Naive thymus-derived CD8-positive, alpha-beta T cell (primary cell): ENCODE measurements at regions not wholly inside any gene's neighbourhood (a gene's known extent, or its start where the extent isn't known, plus 50 kb on each side); places are given as distances from the start of the nearest gene placed in this dataset.
"Not testable (repeated sequence)": the region's sequence is repeated elsewhere in the genome, so short reads cannot be mapped to it uniquely, and the experiment has no call there.

Source experiments
- ATAC-seq, 2 donors: fragments of 150-1000 bp; cut with Tn5 transposase in 1 of 2; sonication (Bioruptor Pico), chemical (Tn5 transposase) in 1 of 2; 1 replicate in 1 of 2; 2 replicates in 1 of 2; pipeline ENCODE4 v1.10.0; 2021; ENCODE audit warnings: mild to moderate bottlenecking in 2 of 2, moderate library complexity in 2 of 2
- POLR2A ChIA-PET: fragments of 350-600 bp; sonication (Branson Sonifier 250); formaldehyde crosslinking; loops from one replicate; lab custom pipeline; 2021; ENCODE audit warnings: antibody characterized with exemption; lab: Charles Lee
- DNase-seq, 10 donors: peaks; one replicate each; pipeline versions ENCODE4 v3.0.0 to v3.0.0-alpha.2; 2020 to 2022
- H3K27ac Mint-ChIP-seq, 10 donors: one replicate each; pipeline ENCODE4 v1.8.0; 2020 to 2022; ENCODE audit warnings: mild to moderate bottlenecking in 10 of 10, mixed read lengths in 10 of 10, moderate library complexity in 4 of 10, inconsistent platforms in 1 of 10
- H3K27me3 Mint-ChIP-seq, 5 donors: one replicate each; pipeline ENCODE4 v1.8.0; 2021 to 2022; ENCODE audit warnings: mixed read lengths in 5 of 5
- H3K36me3 Mint-ChIP-seq, 3 donors: one replicate each; pipeline ENCODE4 v1.8.0; 2020 to 2022; ENCODE audit warnings: mixed read lengths in 3 of 3, mild to moderate bottlenecking in 2 of 3, inconsistent platforms in 1 of 3
- H3K4me1 Mint-ChIP-seq, 4 donors: one replicate each; pipeline ENCODE4 v1.8.0; 2021 to 2022; ENCODE audit warnings: mixed read lengths in 4 of 4
- H3K4me3 Mint-ChIP-seq, 10 donors: one replicate each; pipeline ENCODE4 v1.8.0; 2020 to 2022; ENCODE audit warnings: mild to moderate bottlenecking in 10 of 10, mixed read lengths in 10 of 10, moderate library complexity in 6 of 10, inconsistent platforms in 1 of 10
- H3K9me3 Mint-ChIP-seq, 9 donors: one replicate each; pipeline ENCODE4 v1.8.0; 2020 to 2022; ENCODE audit warnings: mixed read lengths in 9 of 9, mild to moderate bottlenecking in 3 of 9, inconsistent platforms in 1 of 9, moderate library complexity in 1 of 9

GRCh38 chr4:33829356-33829755 is 2415.0 kb downstream of the ARAP2 start:
- H3K4me3 Mint-ChIP-seq, H3K36me3 Mint-ChIP-seq, H3K27me3 Mint-ChIP-seq, H3K4me1 Mint-ChIP-seq, POLR2A ChIA-PET, DNase-seq, H3K27ac Mint-ChIP-seq, ATAC-seq: not testable (repeated sequence)
- H3K9me3 Mint-ChIP-seq = peaks cover 0 to 22% (median 8%) of the 10 kb centered on the region in 9 donors

GRCh38 chr4:33831442-33832066 is 2412.8 kb downstream of the ARAP2 start:
- Mint-ChIP-seq H3K4me1 (no peaks in the 10 kb centered on the region), H3K27me3 (no peaks in the 10 kb centered on the region), H3K9me3 (peaks cover 0 to 16% (median 7%) of the 10 kb centered on the region in 9 donors), H3K36me3 (no peaks in the 10 kb centered on the region), H3K27ac (no peak overlapping the region), H3K4me3 (no peak overlapping the region)
- DNase-seq (no peak), ATAC-seq (no peak)
- POLR2A ChIA-PET = no interaction called here

- DNase-seq, ATAC-seq, H3K4me1 Mint-ChIP-seq, POLR2A ChIA-PET, H3K4me3 Mint-ChIP-seq, H3K36me3 Mint-ChIP-seq, H3K27me3 Mint-ChIP-seq, H3K27ac Mint-ChIP-seq: not testable (repeated sequence)
- peaks cover 0 to 20% (median 8%) of the 10 kb centered on the region in 9 donors for H3K9me3 Mint-ChIP-seq
Measured at GRCh38 chr4:33835764-33836163, 2408.6 kb downstream of the ARAP2 start.

GRCh38 chr4:33837043-33837838 is 2407.1 kb downstream of the ARAP2 start:
- Mint-ChIP-seq H3K9me3 (peaks cover 0 to 14% (median 6%) of the 10 kb centered on the region in 9 donors), H3K27ac (no peak overlapping the region), H3K4me3 (no peak overlapping the region), H3K4me1 (no peaks in the 10 kb centered on the region), H3K27me3 (no peaks in the 10 kb centered on the region), H3K36me3 (no peaks in the 10 kb centered on the region)
- DNase-seq (no peak), ATAC-seq (no peak)
- POLR2A ChIA-PET = no interaction called here

- peaks cover 2 to 21% (median 11%) of the 10 kb centered on the region in 9 donors for H3K9me3 Mint-ChIP-seq
- DNase-seq = no peak
- H3K27me3 Mint-ChIP-seq = no peaks in the 10 kb centered on the region
- no peak overlapping the region for H3K4me3 Mint-ChIP-seq
- no peak for ATAC-seq
- peaks cover 0 to 4% (median 0%) of the 10 kb centered on the region in 3 donors for H3K36me3 Mint-ChIP-seq
- POLR2A ChIA-PET = no interaction called here
- H3K4me1 Mint-ChIP-seq = no peaks in the 10 kb centered on the region
- H3K27ac Mint-ChIP-seq = no peak overlapping the region
Measured at GRCh38 chr4:33841120-33841519, 2403.2 kb downstream of the ARAP2 start.

GRCh38 chr4:33850371-33850902 is 2393.9 kb downstream of the ARAP2 start:
- Mint-ChIP-seq H3K9me3 (peaks cover 0 to 34% (median 13%) of the 10 kb centered on the region in 9 donors), H3K4me1 (no peaks in the 10 kb centered on the region), H3K27me3 (no peaks in the 10 kb centered on the region), H3K36me3 (peaks cover 0 to 1% (median 0%) of the 10 kb centered on the region in 3 donors), H3K27ac (no peak overlapping the region), H3K4me3 (no peak overlapping the region)
- DNase-seq (peak in 1 of 10 donors; percentile 2), ATAC-seq (peak in 1 of 2 donors; percentile 56)
- POLR2A ChIA-PET = no interaction called here

GRCh38 chr4:33853670-33854069 is 2390.6 kb downstream of the ARAP2 start:
- H3K9me3 Mint-ChIP-seq = peaks cover 0 to 23% (median 10%) of the 10 kb centered on the region in 9 donors
- POLR2A ChIA-PET, ATAC-seq, H3K4me3 Mint-ChIP-seq, H3K27me3 Mint-ChIP-seq, DNase-seq, H3K36me3 Mint-ChIP-seq, H3K4me1 Mint-ChIP-seq, H3K27ac Mint-ChIP-seq: not testable (repeated sequence)

GRCh38 chr4:33864290-33864859 is 2379.9 kb downstream of the ARAP2 start:
- no peaks in the 10 kb centered on the region for H3K36me3 Mint-ChIP-seq
- DNase-seq (no peak), ATAC-seq (no peak)
- no peaks in the 10 kb centered on the region for H3K27me3 Mint-ChIP-seq
- no peak overlapping the region for H3K27ac Mint-ChIP-seq
- H3K4me3 Mint-ChIP-seq = no peak overlapping the region
- H3K9me3 Mint-ChIP-seq = peaks cover 6 to 39% (median 17%) of the 10 kb centered on the region in 9 donors
- POLR2A ChIA-PET = no interaction called here
- H3K4me1 Mint-ChIP-seq = no peaks in the 10 kb centered on the region

- no peak for ATAC-seq
- Mint-ChIP-seq H3K9me3 (peaks cover 0 to 33% (median 13%) of the 10 kb centered on the region in 9 donors), H3K4me3 (no peak overlapping the region), H3K27me3 (no peaks in the 10 kb centered on the region), H3K4me1 (no peaks in the 10 kb centered on the region), H3K36me3 (no peaks in the 10 kb centered on the region), H3K27ac (no peak overlapping the region)
- POLR2A ChIA-PET = no interaction called here
- DNase-seq = no peak
Measured at GRCh38 chr4:33873791-33874190, 2370.5 kb downstream of the ARAP2 start.

- no peak for DNase-seq
- ATAC-seq = no peak
- no peaks in the 10 kb centered on the region for H3K4me1 Mint-ChIP-seq
- H3K9me3 Mint-ChIP-seq = peaks cover 0 to 28% (median 9%) of the 10 kb centered on the region in 9 donors
- no peak overlapping the region for H3K4me3 Mint-ChIP-seq
- H3K36me3 Mint-ChIP-seq = peaks cover 0 to 6% (median 0%) of the 10 kb centered on the region in 3 donors
- H3K27ac Mint-ChIP-seq = no peak overlapping the region
- POLR2A ChIA-PET = no interaction called here
- no peaks in the 10 kb centered on the region for H3K27me3 Mint-ChIP-seq
Measured at GRCh38 chr4:33878710-33879109, 2365.6 kb downstream of the ARAP2 start.

- POLR2A ChIA-PET = no interaction called here
- Mint-ChIP-seq H3K4me3 (no peak overlapping the region), H3K9me3 (peaks cover 0 to 25% (median 6%) of the 10 kb centered on the region in 9 donors), H3K36me3 (peaks cover 0 to 6% (median 0%) of the 10 kb centered on the region in 3 donors), H3K27ac (no peak overlapping the region), H3K4me1 (no peaks in the 10 kb centered on the region), H3K27me3 (no peaks in the 10 kb centered on the region)
- ATAC-seq (no peak), DNase-seq (no peak)
Measured at GRCh38 chr4:33881176-33881575, 2363.1 kb downstream of the ARAP2 start.

- DNase-seq (no peak), ATAC-seq (no peak)
- no peak overlapping the region for H3K4me3 Mint-ChIP-seq
- H3K27ac Mint-ChIP-seq = no peak overlapping the region
- H3K4me1 Mint-ChIP-seq = no peaks in the 10 kb centered on the region
- peaks cover 0 to 6% (median 0%) of the 10 kb centered on the region in 3 donors for H3K36me3 Mint-ChIP-seq
- POLR2A ChIA-PET = no interaction called here
- H3K27me3 Mint-ChIP-seq = no peaks in the 10 kb centered on the region
- peaks cover 2 to 29% (median 4%) of the 10 kb centered on the region in 9 donors for H3K9me3 Mint-ChIP-seq
Measured at GRCh38 chr4:33882246-33882990, 2361.9 kb downstream of the ARAP2 start.
